Skin of body (tissue), 1 donor: ENCODE measurements at regions not wholly inside any gene's neighbourhood (a gene's known extent, or its start where the extent isn't known, plus 50 kb on each side); places are given as distances from the start of the nearest gene placed in this dataset.
"Not testable (repeated sequence)": the region's sequence is repeated elsewhere in the genome, so short reads cannot be mapped to it uniquely, and the experiment has no call there.

Experiments
- DNase-seq: peaks from one replicate; lab custom pipeline; 2025; lab: John Stamatoyannopoulos, UW

DNA sequence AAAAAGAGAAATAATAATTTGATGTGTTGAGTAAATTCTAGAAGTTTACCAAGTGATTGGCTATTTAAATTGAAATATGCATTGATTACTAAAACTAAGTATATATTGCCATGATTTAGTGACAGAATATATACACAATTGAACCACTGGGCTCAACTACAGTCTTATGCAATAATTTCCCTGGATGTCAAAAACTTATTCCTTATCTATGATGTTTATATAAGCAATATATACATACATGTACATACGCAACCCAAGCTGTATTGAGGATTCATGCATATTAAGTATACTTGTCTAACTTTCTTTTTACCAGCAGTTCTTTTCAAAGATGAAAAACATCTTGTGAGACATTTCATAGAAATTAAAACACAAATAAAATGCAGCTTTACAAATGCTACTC lies 165.8 kb downstream of the ZIC4 start:
- DNase-seq, result no peak

GRCh38 chr3:147237991-147238390 lies 168.4 kb downstream of the ZIC4 start:
- DNase-seq, result no peak

DNA sequence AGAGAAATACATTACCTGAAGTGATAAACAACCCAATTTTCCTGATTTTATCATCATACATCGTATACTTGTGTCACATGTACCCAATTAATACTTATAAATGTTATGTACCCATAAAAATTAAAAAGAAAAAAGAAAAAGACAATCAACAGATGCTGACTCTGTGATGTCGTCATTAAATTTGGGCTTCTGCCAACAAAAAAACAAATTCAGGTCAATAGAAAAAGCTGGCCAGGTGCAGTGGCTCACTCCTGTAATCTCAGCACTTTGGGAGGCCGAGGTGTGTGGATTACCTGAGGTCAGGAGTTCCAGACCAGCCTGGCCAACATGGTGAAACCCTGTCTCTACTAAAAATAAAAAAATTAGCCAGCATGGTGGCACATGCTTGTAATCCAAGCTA lies 174.4 kb downstream of the ZIC4 start:
- not testable (repeated sequence) for DNase-seq

DNA sequence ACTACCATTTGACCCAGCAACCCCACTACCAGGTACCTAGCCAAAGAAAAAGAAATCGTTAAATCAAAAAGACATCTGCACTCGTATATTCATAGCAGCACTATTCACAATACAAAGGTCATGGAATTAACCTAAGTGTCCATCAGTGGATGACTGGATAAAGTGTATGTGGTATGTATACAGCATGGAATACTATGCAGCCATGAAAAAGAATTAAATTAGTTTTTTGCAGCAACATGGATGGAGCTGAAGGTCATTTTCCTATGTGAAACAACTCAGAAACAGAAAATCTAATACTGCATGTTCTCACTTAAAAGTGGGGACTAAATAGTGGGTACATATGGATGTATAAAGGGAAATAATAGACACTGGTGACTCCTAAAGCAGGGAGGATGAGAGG lies 175.2 kb downstream of the ZIC4 start:
- DNase-seq, result no peak

DNA sequence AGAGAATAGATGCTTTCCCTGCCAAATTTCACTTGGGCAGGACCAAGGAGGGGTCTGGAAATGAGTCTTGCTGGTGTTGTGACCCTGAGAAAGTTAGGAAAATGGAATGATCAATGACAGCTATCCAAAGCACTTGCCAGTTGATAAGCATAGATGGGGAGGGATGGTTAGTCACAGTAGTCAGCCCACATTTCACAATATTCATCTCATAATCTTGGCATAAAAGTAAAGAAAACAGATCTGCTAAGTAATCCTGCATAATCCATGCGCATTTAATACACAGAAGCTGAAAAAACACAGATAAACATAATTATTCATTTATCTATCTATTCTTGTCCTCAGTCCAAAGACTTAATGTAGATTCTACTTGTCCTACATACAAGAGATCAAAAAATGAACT lies 184.1 kb downstream of the ZIC4 start:
- DNase-seq, result no peak

- no peak for DNase-seq
Measured at GRCh38 chr3:147218965-147219364, 187.4 kb downstream of the ZIC4 start.

- no peak for DNase-seq
Measured at GRCh38 chr3:147216143-147216673, 190.1 kb downstream of the ZIC4 start.

DNA sequence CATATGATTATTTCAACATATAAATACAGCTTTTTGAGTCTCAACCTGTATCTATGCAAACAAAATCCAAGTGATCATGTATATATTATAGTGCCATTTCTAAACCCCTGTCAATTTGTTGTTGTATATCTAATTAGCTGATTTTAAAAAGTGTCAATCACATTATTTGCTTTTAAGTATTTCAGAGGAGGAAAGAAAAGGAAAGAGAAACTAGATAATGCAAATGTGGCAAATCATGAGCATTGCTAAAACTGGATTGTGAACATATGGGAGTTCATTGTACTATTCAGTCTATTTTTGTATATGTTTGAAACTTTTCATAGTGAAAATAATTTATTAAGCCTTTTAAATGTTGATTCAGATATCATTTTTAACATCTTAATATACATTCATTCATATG lies 190.7 kb downstream of the ZIC4 start:
- no peak for DNase-seq

GRCh38 chr3:147213633-147214032 lies 192.7 kb downstream of the ZIC4 start:
- no peak for DNase-seq

DNA sequence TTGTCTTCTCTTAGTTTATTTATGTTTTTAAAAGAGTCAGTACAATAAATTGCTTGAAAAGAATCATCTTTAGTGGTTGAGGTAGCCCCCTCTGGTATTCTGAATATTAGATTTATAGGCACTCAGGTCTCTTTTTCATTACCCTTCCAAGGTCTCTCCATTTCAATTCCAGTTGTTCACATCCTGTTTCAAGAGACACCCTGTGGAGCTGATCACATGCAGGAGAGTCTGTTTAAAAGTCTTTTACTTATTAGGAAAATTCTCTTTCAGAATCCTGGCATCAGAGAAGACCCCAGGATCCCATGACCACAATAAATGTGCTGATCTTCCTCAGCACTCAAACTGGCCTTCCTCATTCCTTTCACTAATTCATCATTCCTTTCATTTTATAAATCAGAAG lies 195.7 kb downstream of the ZIC4 start:
- DNase-seq, result no peak

DNA sequence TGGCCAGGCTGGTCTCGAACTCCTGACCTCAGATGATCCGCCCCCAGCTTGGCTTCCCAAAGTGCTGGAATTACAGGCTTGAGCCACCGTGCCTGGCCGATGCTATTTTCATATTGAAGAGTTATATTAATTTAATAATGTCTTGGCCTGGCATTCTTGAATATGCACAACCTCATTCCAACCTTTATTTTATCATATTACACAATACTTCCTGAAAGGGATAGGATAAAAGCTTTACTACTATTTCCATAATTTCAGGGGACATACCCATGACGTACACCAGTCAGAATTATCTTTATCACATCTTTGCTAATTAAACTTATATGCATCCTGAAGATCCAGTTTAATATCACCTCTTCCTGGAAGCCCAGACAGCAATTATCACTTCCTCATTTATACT lies 205.3 kb downstream of the ZIC4 start:
- DNase-seq, result no peak

DNA sequence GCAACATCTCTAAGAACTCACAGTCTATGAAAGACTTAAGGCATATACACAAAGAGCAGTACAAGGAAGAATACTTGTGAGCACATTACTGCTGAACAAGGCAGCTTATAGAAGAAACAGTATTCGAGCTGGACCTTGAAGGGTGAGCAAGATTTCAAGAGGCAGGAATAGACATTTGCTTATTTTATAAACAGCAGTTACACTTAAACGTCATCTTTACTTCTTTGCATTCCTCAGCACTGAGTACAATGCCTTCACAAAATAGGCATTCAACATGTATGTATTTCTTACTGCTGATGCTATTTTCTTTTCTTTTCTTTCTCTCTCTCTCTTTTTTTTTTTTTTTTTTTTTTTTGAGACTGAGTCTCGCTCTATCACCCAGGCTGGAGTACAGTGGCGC lies 205.8 kb downstream of the ZIC4 start:
- DNase-seq, result no peak

GRCh38 chr3:147197739-147198138 lies 208.6 kb downstream of the ZIC4 start:
- no peak for DNase-seq

GRCh38 chr3:147195887-147196286 lies 210.5 kb downstream of the ZIC4 start:
- no peak for DNase-seq

DNA sequence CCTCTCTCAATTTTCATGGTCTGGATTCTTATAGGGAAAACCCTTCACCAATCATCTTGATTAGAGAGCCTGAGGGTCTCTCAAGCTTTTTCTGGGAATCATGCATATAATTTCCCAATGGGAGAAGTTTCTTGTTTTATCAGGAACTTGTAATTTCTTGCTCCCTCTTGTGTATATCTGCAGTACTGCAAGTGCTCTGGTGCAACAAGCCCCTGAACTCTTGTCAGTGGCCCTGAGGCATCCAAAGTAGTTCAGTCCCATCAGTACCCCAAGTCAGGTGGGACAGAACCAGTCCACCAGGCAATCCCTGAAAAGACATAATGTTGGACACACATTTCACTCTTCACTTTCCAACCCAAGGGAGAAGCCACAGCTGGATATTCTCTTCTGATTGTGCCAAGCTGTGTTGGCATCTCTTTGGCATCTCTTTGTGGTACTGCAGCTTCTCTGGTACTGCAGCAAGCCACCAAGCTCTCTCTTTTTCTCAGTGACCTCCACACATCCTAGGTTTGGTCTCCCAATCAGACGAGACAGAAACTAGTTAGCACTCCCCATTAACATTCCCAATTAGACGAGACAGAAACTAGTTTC lies 214.5 kb downstream of the ZIC4 start:
- DNase-seq, result no peak

- no peak for DNase-seq
Measured at GRCh38 chr3:147189016-147189415, 217.3 kb downstream of the ZIC4 start.

DNA sequence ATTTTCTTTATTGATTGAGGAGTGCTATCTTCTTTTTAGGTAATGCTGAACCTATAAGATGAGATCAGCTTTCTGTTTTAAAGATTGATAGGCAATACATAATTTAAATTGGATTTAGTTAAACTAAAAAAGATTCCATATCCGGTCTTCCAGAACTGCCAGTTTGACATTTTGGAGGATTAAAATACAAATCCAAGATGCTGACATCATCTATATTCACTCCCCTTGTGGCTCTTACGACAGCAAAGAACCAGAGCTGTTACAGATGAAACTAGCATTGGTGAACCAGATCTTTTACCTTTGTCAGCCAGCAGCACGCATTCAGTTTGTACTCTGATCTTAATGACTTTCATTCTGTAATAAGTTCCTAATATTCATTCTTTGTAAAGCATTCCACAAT lies 218.7 kb downstream of the ZIC4 start:
- DNase-seq, result no peak

- DNase-seq, result no peak
Measured at GRCh38 chr3:147185781-147186180, 220.6 kb downstream of the ZIC4 start.

GRCh38 chr3:147184794-147185193 lies 221.5 kb downstream of the ZIC4 start:
- DNase-seq, result no peak

DNA sequence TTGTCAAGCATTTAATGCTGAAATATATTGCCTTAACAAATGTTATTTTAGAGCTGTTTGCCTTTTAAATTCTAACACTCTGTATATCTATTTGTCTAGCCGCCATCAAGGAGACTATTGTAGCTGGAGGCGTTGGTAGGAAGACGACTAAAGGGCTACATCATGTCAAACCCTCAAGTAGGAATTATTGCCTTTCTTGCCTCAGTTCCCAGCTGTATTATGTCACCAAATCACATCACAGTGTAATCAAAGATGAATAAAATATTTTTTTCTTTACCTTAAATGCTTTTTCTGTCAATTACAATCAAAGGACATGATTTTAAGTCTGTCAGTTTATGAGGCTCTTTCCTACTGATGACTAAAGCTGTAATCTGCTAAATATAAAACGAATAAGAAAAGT lies 233.1 kb downstream of the ZIC4 start:
- no peak for DNase-seq

DNA sequence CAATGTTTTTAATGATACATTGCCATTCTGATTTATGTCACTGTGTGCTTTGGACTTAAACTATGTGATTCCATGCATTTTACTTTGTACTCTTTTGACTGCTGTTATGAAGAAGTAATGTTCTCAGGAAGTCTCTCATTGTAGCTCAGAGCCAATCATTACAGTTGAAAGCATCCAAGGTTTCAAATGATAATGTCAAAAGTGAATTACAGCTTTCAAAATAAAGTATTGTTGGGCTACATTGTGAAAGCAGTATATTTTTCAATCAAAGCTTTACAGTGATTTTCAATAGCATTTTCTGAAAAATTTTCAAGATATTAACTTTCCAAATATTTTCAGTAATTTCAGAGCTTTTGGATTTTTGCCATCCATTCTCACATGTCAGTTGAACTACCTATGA lies 243.6 kb downstream of the ZIC4 start:
- no peak for DNase-seq

DNA sequence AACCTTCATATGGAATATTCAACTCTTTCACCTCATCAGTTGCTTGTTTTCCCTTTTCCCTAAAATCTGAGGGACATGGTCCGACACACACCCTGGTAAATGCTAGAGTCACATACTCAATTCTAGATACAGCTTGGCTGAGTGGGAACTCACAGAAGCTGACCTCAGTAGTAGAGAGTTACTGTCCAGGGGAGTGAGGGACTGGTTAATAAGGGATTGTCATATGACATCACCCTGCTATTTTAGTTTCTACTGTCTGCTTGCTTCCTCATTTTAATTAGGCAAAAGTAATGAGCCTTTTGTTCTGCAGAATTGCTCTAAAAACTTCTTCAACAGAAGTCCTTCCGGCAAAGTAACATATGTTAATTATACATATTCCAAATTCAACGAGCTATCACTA lies 244.5 kb downstream of the ZIC4 start:
- no peak for DNase-seq

GRCh38 chr3:147160984-147161383 lies 245.4 kb downstream of the ZIC4 start:
- no peak for DNase-seq

DNA sequence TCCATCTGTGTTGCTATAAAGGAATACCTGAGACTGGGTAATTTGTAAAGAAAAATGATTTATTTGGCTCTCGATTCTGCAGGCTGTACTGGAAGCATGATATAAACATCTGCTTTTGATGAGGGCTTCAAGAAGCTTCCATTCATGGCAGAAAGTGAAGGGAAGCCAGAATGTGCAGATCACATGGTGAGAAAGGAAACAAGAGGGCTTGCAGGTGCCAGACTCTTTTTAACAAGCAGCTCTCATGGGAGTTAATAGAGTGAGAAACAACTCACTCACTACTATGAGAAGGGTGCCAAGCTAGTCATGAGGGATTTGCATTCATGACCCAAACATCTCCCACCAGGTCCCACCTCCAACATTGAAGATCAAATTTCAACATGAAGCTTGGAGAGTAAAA lies 247.2 kb downstream of the ZIC4 start:
- no peak for DNase-seq
